ENCODE measurements at regions not wholly inside any gene's neighbourhood (a gene's known extent, or its start where the extent isn't known, plus 50 kb on each side); places are given as distances from the start of the nearest gene placed in this dataset.

GRCh38 chr10:90204956-90205314 is 503.5 kb downstream of the KIF20B start:
- no peak for TF ChIP-seq CTCF (conservative IDR thresholded peaks at IDR 0.05)
- Mint-ChIP-seq H3K4me1 (no peaks in the 10 kb centered on the region), H3K9me3 (no peaks in the 10 kb centered on the region), H3K27me3 (ENCODE audit: low read depth) (no peaks in the 10 kb centered on the region), H3K27ac (ENCODE audit: unreplicated experiment) (no peak overlapping the region), H3K36me3 (ENCODE audit: low read depth) (no peaks in the 10 kb centered on the region), H3K4me3 (no peak overlapping the region)
- no peak for DNase-seq (ENCODE audit: low read depth, low spot score)

GRCh38 chr10:90205340-90205739 is 503.9 kb downstream of the KIF20B start:
- Mint-ChIP-seq H3K36me3 (ENCODE audit: low read depth) (no peaks in the 10 kb centered on the region), H3K9me3 (no peaks in the 10 kb centered on the region), H3K27me3 (ENCODE audit: low read depth) (no peaks in the 10 kb centered on the region)

GRCh38 chr10:90213346-90213745 is 512.0 kb downstream of the KIF20B start:
- TF ChIP-seq CTCF (conservative IDR thresholded peaks at IDR 0.05) = no peak
- Mint-ChIP-seq H3K27ac (ENCODE audit: unreplicated experiment) (no peak overlapping the region), H3K4me3 (no peak overlapping the region), H3K9me3 (no peaks in the 10 kb centered on the region), H3K27me3 (ENCODE audit: low read depth) (no peaks in the 10 kb centered on the region), H3K36me3 (ENCODE audit: low read depth) (no peaks in the 10 kb centered on the region), H3K4me1 (no peaks in the 10 kb centered on the region)
- no peak for DNase-seq (ENCODE audit: low read depth, low spot score)

More at GRCh38 chr10:90205340-90205739, 503.9 kb downstream of the KIF20B start:
- H3K27ac Mint-ChIP-seq (ENCODE audit: unreplicated experiment) = no peak overlapping the region
- no peak for TF ChIP-seq CTCF (conservative IDR thresholded peaks at IDR 0.05)
- no peak overlapping the region for H3K4me3 Mint-ChIP-seq
- DNase-seq (ENCODE audit: low read depth, low spot score) = no peak
- H3K4me1 Mint-ChIP-seq = no peaks in the 10 kb centered on the region

GRCh38 chr10:90218846-90219245 is 517.5 kb downstream of the KIF20B start:
- Mint-ChIP-seq H3K36me3 (ENCODE audit: low read depth) (no peaks in the 10 kb centered on the region), H3K4me3 (no peak overlapping the region), H3K27ac (ENCODE audit: unreplicated experiment) (no peak overlapping the region), H3K27me3 (ENCODE audit: low read depth) (no peaks in the 10 kb centered on the region), H3K4me1 (no peaks in the 10 kb centered on the region), H3K9me3 (peaks cover 2% of the 10 kb centered on the region)
- no peak for TF ChIP-seq CTCF (conservative IDR thresholded peaks at IDR 0.05)
- no peak for DNase-seq (ENCODE audit: low read depth, low spot score)

GRCh38 chr10:90222372-90222771 is 521.0 kb downstream of the KIF20B start:
- Mint-ChIP-seq H3K4me3 (no peak overlapping the region), H3K36me3 (ENCODE audit: low read depth) (no peaks in the 10 kb centered on the region), H3K27ac (ENCODE audit: unreplicated experiment) (no peak overlapping the region), H3K9me3 (peaks cover 2% of the 10 kb centered on the region), H3K27me3 (ENCODE audit: low read depth) (no peaks in the 10 kb centered on the region), H3K4me1 (no peaks in the 10 kb centered on the region)
- no peak for DNase-seq (ENCODE audit: low read depth, low spot score)
- no peak for TF ChIP-seq CTCF (conservative IDR thresholded peaks at IDR 0.05)

GRCh38 chr10:90222939-90223338 is 521.5 kb downstream of the KIF20B start:
- Mint-ChIP-seq H3K9me3 (peaks cover 2% of the 10 kb centered on the region), H3K4me1 (no peaks in the 10 kb centered on the region), H3K27me3 (ENCODE audit: low read depth) (no peaks in the 10 kb centered on the region), H3K27ac (ENCODE audit: unreplicated experiment) (no peak overlapping the region), H3K36me3 (ENCODE audit: low read depth) (no peaks in the 10 kb centered on the region), H3K4me3 (no peak overlapping the region)
- no peak for DNase-seq (ENCODE audit: low read depth, low spot score)
- TF ChIP-seq CTCF (conservative IDR thresholded peaks at IDR 0.05) = no peak

Data from neural crest cell (in vitro differentiated cells).